HCT116 (cell line): ENCODE measurements at regions not wholly inside any gene's neighbourhood (a gene's known extent, or its start where the extent isn't known, plus 50 kb on each side); places are given as distances from the start of the nearest gene placed in this dataset.

Experiments
- CEBPB ChIP-seq: IDR thresholded peaks from 2 replicates; pipeline ENCODE4 v1.6.1; 2012; ENCODE audit warnings: low read depth
- CTCF ChIP-seq, 3 experiments: fragments of 200-600 bp in 1 of 3; sonication (generic) in 1 of 3; IDR thresholded peaks in 2 of 3; conservative IDR thresholded peaks in 1 of 3; 2 replicates each; pipeline ENCODE4 v1.5.1; 2012 to 2017; ENCODE audit warnings: low read depth in 2 of 3, low read length in 2 of 3, antibody characterized with exemption in 1 of 3, borderline replicate concordance in 1 of 3, control low read depth in 1 of 3, mild to moderate bottlenecking in 1 of 3, mixed read lengths in 1 of 3, mixed run types in 1 of 3, moderate library complexity in 1 of 3; ENCODE audit not compliant: insufficient read depth in 1 of 3
- EZH2 ChIP-seq: fragments of 200-600 bp; sonication (generic); IDR thresholded peaks from 2 replicates; pipeline ENCODE4 v1.6.1; 2017; ENCODE audit warnings: antibody characterized with exemption, mixed run types
- JUND ChIP-seq: IDR thresholded peaks from 2 replicates; pipeline ENCODE4 v1.6.1; 2012
- POLR2A ChIP-seq: IDR thresholded peaks from 2 replicates; pipeline ENCODE4 v1.7.0; 2011; ENCODE audit warnings: borderline replicate concordance; ENCODE audit not compliant: insufficient read depth, insufficient read length; ENCODE audit errors: extremely low read depth
- POLR2AphosphoS5 ChIP-seq: IDR thresholded peaks from 2 replicates; pipeline ENCODE4 v1.6.1; 2011; ENCODE audit warnings: mild to moderate bottlenecking, low read depth, low read length, moderate library complexity
- RAD21 ChIP-seq: IDR thresholded peaks from 2 replicates; pipeline ENCODE4 v1.6.1; 2012; ENCODE audit warnings: low read depth, mild to moderate bottlenecking
- REST ChIP-seq: IDR thresholded peaks from 2 replicates; pipeline ENCODE4 v1.6.1; 2012; ENCODE audit warnings: low read depth

GRCh38 chr4:55176497-55176896 is 51.1 kb upstream of the KDR start:
- TF ChIP-seq JUND (no peak), EZH2 (no peak), CTCF (IDR thresholded peaks at IDR 0.05 in 2 of 3, conservative IDR thresholded peaks at IDR 0.05 in 1 of 3; ENCODE audit: borderline replicate concordance in 1 of 3, insufficient read depth in 1 of 3, low read depth in 2 of 3, low read length in 2 of 3) (no peak), REST (no peak), POLR2AphosphoS5 (no peak), RAD21 (no peak), POLR2A (no peak), CEBPB (no peak)
